GM12892 (cell line): ENCODE measurements at regions not wholly inside any gene's neighbourhood (a gene's known extent, or its start where the extent isn't known, plus 50 kb on each side); places are given as distances from the start of the nearest gene placed in this dataset.

ENCODE experiments used
- POLR2A ChIP-seq: IDR thresholded peaks from 2 replicates; pipeline ENCODE4 v1.6.1; 2011; ENCODE audit warnings: low read depth, low read length, control low read depth
- POLR2AphosphoS5 ChIP-seq: IDR thresholded peaks from 2 replicates; pipeline ENCODE4 v1.6.1; 2011; ENCODE audit warnings: low read depth, low read length, control low read depth
- TAF1 ChIP-seq: IDR thresholded peaks from 2 replicates; pipeline ENCODE4 v1.6.1; 2011; ENCODE audit warnings: low read depth, mild to moderate bottlenecking, control low read depth, low read length, borderline replicate concordance

GRCh38 chr21:26281506-26281905, 110.9 kb upstream of the APP start:
- TF ChIP-seq POLR2AphosphoS5 (no peak), POLR2A (no peak), TAF1 (no peak)
